HG02981 (cell line): ENCODE measurements at regions not wholly inside any gene's neighbourhood (a gene's known extent, or its start where the extent isn't known, plus 50 kb on each side); places are given as distances from the start of the nearest gene placed in this dataset.

ENCODE experiments used
- ATAC-seq: cut with Tn5 transposase; IDR thresholded peaks from one replicate; pipeline ENCODE4 v1.9.1; 2021; ENCODE audit warnings: mild to moderate bottlenecking, moderate library complexity; ENCODE audit not compliant: unreplicated experiment

GRCh38 chr7:136079478-136079892 is 102.3 kb upstream of the MTPN start:
- ATAC-seq: no peak

DNA sequence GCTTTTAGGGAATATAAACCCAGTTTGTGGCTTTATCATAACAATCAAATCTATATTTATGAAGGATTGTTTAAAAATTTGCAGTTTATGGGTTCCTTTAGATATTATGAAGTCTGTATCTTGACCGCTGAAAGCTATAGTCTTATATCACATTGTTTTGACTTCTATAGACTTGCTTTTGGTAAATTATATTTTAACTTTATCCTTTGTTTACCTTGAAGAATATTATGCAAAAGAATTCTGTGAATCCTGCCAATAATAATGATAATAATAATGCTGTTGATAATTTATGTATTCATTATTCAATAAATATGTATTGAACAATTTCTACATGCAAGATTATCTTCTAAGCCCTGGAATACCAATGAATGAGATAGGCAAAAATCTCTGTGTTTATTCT is 101.9 kb upstream of the MTPN start:
- ATAC-seq: no peak

DNA sequence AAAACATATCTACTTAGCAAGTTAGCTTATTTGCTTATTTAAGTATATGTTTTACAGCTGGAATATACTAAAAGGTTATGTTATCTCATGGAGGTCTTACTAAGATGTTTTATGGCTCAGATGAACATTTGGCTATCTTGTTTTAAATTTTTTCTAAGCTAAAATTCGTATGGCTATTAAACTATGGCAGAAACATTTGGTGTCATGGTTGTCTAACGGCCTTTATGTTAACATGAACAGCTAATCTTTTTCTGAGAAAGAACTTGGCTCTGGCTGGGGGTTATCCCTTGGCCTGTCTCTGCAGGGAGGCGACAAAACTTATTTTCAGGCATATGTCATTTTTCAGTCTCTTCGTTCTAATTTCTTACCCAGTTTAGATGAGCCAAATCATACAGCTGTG is 101.5 kb upstream of the MTPN start:
- no peak for ATAC-seq

DNA sequence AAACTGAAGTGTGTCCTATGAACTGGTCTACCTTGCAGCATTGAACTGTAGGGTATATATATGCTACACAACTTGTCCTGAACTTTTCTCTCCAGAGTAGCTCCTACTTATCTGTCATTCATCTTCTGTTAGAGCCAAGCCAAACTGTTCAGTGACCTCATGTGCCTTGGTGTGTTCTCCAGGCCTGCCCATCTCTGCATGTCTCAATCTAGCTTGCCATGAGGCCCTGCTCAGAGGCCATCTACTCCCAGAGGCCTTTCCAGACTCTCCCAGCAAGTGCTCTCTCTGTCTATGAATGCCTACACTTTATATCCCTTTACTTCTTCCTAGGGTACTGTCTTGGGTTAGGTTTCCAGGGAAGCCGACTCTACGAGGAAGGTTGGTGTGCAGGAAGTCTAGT is 99.8 kb upstream of the MTPN start:
- ATAC-seq: no peak

GRCh38 chr7:136074843-136075242 is 97.7 kb upstream of the MTPN start:
- no peak for ATAC-seq

- ATAC-seq: no peak
Observed at GRCh38 chr7:136072447-136072846, 95.3 kb upstream of the MTPN start.

DNA sequence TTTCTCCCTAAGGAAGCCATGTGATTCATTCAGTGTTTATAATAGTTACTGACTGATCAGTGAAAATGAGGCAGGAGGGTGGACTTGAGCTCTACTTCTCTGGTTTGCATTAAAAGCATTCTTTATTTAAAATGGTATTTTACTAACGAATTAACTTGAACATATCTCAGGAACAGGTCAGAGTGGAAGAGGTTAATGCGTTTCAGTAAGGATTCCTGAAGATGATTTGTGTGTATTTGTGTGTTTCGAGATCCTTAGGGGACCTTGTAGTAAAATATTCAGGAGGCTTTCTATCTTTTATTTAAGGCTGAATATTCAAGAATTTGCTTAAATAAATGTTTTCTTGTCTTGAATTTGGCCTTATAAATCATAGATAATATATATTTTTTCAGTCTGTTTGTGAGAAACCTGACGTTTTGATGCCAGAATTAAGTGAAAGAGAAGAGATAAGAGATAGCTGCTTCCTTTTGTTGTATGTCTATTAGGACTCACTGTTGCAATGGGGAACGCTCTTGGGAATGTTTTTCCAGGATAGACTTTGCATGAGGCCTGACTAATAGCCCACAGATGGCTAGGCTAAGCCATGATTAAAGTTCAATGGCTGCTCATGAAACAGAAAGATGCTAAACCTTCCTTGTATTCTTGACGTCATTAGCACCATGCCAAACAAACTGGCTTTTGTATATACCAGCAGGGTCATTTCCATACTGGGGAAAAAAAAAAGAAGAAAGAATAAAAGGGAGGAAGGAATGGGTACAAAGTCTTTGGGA is 93.8 kb upstream of the MTPN start:
- ATAC-seq: no peak

GRCh38 chr7:136069840-136070529 is 92.8 kb upstream of the MTPN start:
- ATAC-seq: no peak

DNA sequence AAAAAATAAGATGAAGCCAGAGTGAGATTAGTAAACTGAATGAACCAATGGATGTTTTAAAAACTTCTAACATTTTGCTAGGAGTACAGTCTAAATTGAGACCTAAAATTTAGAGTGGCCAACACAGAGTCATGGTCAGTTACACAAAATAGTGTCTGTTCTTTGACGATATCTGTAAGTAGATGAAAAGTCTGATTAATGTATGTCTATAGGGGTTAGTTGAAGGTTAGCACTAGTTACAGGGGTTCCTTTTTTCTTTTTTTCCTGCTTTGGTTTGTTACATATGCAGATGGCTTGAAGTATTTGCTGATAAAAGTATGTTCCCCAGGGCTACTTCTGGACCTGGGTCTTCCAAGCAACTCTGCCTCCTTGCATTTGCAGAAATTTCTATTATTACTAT is 90.1 kb upstream of the MTPN start:
- no peak for ATAC-seq

DNA sequence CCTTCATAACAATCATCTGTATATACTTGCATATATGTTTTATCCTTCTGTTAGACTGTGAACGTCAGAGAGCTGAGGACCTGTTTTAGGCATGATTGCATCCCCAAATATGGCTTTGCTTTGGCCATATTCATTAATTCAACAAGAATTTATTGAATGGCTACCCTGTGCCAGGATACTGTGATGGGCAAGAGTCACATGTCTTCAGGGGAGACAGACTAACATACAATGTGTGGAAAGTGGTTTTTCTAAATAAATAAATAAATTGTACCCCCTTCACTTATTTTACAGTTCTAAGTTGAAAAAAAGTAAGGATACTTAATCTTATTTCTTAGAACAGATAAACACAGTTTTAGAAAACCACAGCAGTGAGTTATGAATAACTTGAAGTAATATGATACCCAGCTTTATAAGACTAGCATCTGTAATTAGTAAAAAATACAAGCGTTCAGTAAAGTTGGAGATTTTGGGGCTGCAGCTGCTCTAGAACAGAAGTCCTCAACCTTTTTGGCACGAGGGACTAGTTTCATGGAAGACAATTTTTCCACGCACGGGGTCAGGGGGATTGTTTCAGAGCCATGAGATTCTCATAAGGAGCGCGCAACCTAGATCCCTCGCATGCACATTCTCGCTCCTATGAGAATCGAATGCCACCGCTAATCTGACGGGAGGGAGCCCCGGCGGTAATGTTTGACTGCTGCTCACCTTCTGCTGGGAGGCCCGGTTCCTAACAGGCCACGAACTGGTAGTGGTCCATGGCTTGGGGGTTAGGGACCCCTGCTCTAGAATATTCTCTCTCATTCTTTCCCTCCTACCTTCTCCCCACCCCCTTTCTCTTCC is 89.4 kb upstream of the MTPN start:
- ATAC-seq: no peak

GRCh38 chr7:136064627-136065237 is 87.6 kb upstream of the MTPN start:
- no peak for ATAC-seq

DNA sequence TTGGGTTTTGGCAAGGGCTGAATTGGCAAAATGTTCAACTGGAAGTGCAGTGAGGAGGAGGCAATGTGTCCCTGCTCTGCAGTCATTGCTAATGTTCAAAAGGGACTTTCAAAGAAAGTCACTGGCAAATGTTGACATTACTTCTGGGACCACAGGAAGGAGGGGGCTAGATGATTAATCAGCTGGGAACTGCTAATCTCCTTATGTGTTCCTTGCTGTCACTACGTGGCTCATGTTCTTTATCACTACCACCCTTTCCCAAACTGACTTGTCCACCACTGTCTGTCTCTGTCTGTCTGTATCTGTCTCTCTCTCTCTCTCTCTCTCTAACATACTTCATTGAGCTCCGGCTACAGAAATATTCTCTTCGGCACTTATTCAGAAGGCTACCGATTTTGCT is 86.9 kb upstream of the MTPN start:
- ATAC-seq: no peak

DNA sequence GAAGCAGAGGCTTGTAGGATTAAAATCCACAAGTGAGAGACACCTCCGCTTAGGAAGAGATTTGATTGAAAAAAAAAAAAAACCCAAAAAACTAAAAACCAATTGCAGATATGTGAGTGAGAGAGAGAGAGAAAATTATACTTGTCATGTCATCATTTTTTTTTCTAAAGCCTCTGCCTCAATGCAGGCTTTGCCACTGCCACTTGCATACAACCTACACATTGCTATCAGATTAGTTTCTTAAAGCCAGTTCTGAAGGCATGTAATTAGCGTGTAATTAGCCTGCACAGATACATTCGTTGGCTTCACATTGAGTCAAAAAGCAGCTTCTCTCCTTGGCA is 86.1 kb upstream of the MTPN start:
- no peak for ATAC-seq

GRCh38 chr7:136062625-136063325 is 85.6 kb upstream of the MTPN start:
- ATAC-seq: no peak

GRCh38 chr7:136061433-136061832 is 84.3 kb upstream of the MTPN start:
- ATAC-seq: no peak

DNA sequence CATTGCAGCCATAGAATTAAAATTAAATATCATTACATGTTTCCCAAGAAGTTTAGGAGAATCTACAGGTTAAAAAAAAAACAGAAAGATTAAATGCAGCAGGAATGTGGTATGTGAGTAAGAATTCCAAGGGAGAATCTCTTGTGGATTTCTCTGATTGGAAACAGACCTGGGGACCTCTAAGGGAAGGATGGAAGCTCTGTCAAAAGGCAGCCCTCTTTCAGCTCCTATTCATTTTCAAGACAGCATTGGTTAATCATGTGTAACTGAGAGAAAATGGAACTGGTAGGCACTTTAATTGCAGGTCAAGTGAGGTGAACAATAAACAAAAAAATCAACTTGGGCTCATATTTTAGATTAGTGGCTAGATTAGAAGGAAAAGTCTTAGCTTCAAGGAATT is 81.4 kb upstream of the MTPN start:
- no peak for ATAC-seq

DNA sequence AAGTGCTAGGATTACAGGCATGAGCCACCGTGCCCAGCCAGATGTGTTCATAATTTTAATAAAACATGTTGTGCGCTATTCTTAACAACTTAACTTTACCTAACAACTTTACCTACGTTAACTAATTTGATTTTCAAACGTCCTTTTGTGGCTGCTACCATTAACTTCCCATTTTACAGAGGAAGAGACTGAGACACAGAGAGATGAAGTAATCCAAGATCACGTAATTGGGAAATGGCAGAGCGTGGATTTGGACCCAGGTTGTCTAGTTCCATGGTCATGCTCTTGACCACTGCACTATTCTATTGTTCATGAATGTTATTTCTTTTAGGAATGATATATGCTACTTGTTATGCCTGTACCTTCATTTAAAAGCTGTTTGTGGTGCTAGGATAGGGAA is 80.3 kb upstream of the MTPN start:
- ATAC-seq: no peak

GRCh38 chr7:136056651-136057231 is 79.6 kb upstream of the MTPN start:
- no peak for ATAC-seq

DNA sequence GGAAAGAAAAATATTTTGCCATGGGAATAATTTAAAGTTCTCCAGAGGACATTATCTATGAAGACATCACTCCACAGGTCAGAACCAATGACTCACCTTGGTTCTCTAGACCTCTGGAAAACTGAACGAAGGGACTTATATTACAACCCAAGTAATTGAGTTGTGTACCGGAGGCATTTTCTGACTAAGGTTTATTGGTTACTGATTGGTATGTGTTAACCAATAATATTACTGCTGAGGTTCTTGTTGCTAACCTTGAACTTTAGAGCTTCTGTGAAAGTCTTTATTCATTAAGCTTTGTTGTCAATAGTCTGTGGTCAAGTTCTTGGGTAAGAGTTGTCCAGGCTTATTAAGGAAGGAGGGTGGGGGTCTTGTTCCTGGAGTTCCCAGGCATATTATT is 78.1 kb upstream of the MTPN start:
- ATAC-seq: no peak

GRCh38 chr7:136053689-136054485 is 76.7 kb upstream of the MTPN start:
- ATAC-seq: no peak
